ENCODE measurements at regions not wholly inside any gene's neighbourhood (a gene's known extent, or its start where the extent isn't known, plus 50 kb on each side); places are given as distances from the start of the nearest gene placed in this dataset.

GRCh38 chr11:25520459-25520858, 811.5 kb upstream of the ANO3 start:
- no peak for DNase-seq
- Histone ChIP-seq H3K36me3 (replicated peaks) (no peaks in the 10 kb centered on the region), H3K27ac (no peak overlapping the region), H3K4me3 (ENCODE audit: low read depth, low read length) (no peak overlapping the region), H3K27me3 (replicated peaks) (no peaks in the 10 kb centered on the region)
- in situ Hi-C loops (cut with HindIII; ENCODE audit: low pct_ligation_motif_present, low sequenced_read_pairs) = no loop called here
- TF ChIP-seq CTCF (IDR thresholded peaks at IDR 0.05; ENCODE audit: low read depth, low read length, missing control alignments) = no peak

- H3K27ac ChIP-seq = no peak overlapping the region
- no peaks in the 10 kb centered on the region for H3K36me3 ChIP-seq (replicated peaks)
- no peak overlapping the region for H3K4me3 ChIP-seq (ENCODE audit: low read depth, low read length)
- in situ Hi-C loops (cut with HindIII; ENCODE audit: low pct_ligation_motif_present, low sequenced_read_pairs) = no loop called here
- TF ChIP-seq CTCF (IDR thresholded peaks at IDR 0.05; ENCODE audit: low read depth, low read length, missing control alignments) = no peak
- no peaks in the 10 kb centered on the region for H3K27me3 ChIP-seq (replicated peaks)
- DNase-seq = no peak
Measured at GRCh38 chr11:25527841-25528240, 804.1 kb upstream of the ANO3 start.

GRCh38 chr11:25529572-25529971, 802.4 kb upstream of the ANO3 start:
- H3K4me3 ChIP-seq (ENCODE audit: low read depth, low read length) = no peak overlapping the region

GRCh38 chr11:25535467-25536272, 796.3 kb upstream of the ANO3 start:
- Histone ChIP-seq H3K27ac (no peak overlapping the region), H3K4me3 (ENCODE audit: low read depth, low read length) (no peak overlapping the region), H3K36me3 (replicated peaks) (no peaks in the 10 kb centered on the region), H3K27me3 (replicated peaks) (no peaks in the 10 kb centered on the region)
- TF ChIP-seq CTCF (IDR thresholded peaks at IDR 0.05; ENCODE audit: low read depth, low read length, missing control alignments) = no peak
- DNase-seq = no peak
- in situ Hi-C loops (cut with HindIII; ENCODE audit: low pct_ligation_motif_present, low sequenced_read_pairs) = no loop called here

More at GRCh38 chr11:25529572-25529971, 802.4 kb upstream of the ANO3 start:
- in situ Hi-C loops (cut with HindIII; ENCODE audit: low pct_ligation_motif_present, low sequenced_read_pairs) = no loop called here
- Histone ChIP-seq H3K36me3 (replicated peaks) (no peaks in the 10 kb centered on the region), H3K27ac (no peak overlapping the region), H3K27me3 (replicated peaks) (no peaks in the 10 kb centered on the region)
- DNase-seq = no peak
- no peak for TF ChIP-seq CTCF (IDR thresholded peaks at IDR 0.05; ENCODE audit: low read depth, low read length, missing control alignments)

- Histone ChIP-seq H3K27ac (no peak overlapping the region), H3K27me3 (replicated peaks) (no peaks in the 10 kb centered on the region), H3K36me3 (replicated peaks) (no peaks in the 10 kb centered on the region)
Measured at GRCh38 chr11:25536289-25536688, 795.6 kb upstream of the ANO3 start.

More at GRCh38 chr11:25536289-25536688, 795.6 kb upstream of the ANO3 start:
- no peak overlapping the region for H3K4me3 ChIP-seq (ENCODE audit: low read depth, low read length)
- no peak for TF ChIP-seq CTCF (IDR thresholded peaks at IDR 0.05; ENCODE audit: low read depth, low read length, missing control alignments)
- in situ Hi-C loops (cut with HindIII; ENCODE audit: low pct_ligation_motif_present, low sequenced_read_pairs) = no loop called here
- no peak for DNase-seq

Measured in brain microvascular endothelial cell (primary cell).